ENCODE measurements at regions not wholly inside any gene's neighbourhood (a gene's known extent, or its start where the extent isn't known, plus 50 kb on each side); places are given as distances from the start of the nearest gene placed in this dataset.

GRCh38 chr17:17398188-17398942 is 78.4 kb upstream of the MED9 start:
- DNase-seq (ENCODE audit: low read depth, low spot score): no peak

GRCh38 chr17:17398943-17399926 is 77.6 kb upstream of the MED9 start:
- DNase-seq (ENCODE audit: low read depth, low spot score): no peak

- DNase-seq (ENCODE audit: low read depth, low spot score): no peak
These were observed 76.7 kb upstream of the MED9 start for GRCh38 chr17:17400070-17400469.

- no peak for DNase-seq (ENCODE audit: low read depth, low spot score)
These were observed 76.1 kb upstream of the MED9 start for GRCh38 chr17:17400566-17401184.

- DNase-seq (ENCODE audit: low read depth, low spot score): no peak
These were observed 75.5 kb upstream of the MED9 start for GRCh38 chr17:17401271-17401781.

- no peak for DNase-seq (ENCODE audit: low read depth, low spot score)
These were observed 74.2 kb upstream of the MED9 start for GRCh38 chr17:17402558-17402957.

GRCh38 chr17:17403065-17403464 is 73.7 kb upstream of the MED9 start:
- no peak for DNase-seq (ENCODE audit: low read depth, low spot score)

- DNase-seq (ENCODE audit: low read depth, low spot score): no peak
These were observed 72.8 kb upstream of the MED9 start for GRCh38 chr17:17403899-17404576.

GRCh38 chr17:17405673-17406072 is 71.1 kb upstream of the MED9 start:
- DNase-seq (ENCODE audit: low read depth, low spot score): no peak

- DNase-seq (ENCODE audit: low read depth, low spot score): no peak
These were observed 70.6 kb upstream of the MED9 start for GRCh38 chr17:17406225-17406624.

- no peak for DNase-seq (ENCODE audit: low read depth, low spot score)
These were observed 68.5 kb upstream of the MED9 start for GRCh38 chr17:17408236-17408794.

- no peak for DNase-seq (ENCODE audit: low read depth, low spot score)
These were observed 66.4 kb upstream of the MED9 start for GRCh38 chr17:17410357-17410756.

GRCh38 chr17:17411692-17412091 is 65.1 kb upstream of the MED9 start:
- no peak for DNase-seq (ENCODE audit: low read depth, low spot score)

- DNase-seq (ENCODE audit: low read depth, low spot score): no peak
These were observed 64.5 kb upstream of the MED9 start for GRCh38 chr17:17412326-17412725.

GRCh38 chr17:17413215-17413792 is 63.5 kb upstream of the MED9 start:
- DNase-seq (ENCODE audit: low read depth, low spot score): no peak

GRCh38 chr17:17413821-17414220 is 63.0 kb upstream of the MED9 start:
- no peak for DNase-seq (ENCODE audit: low read depth, low spot score)

GRCh38 chr17:17414341-17414805 is 62.4 kb upstream of the MED9 start:
- DNase-seq (ENCODE audit: low read depth, low spot score): no peak

GRCh38 chr17:17415006-17415405 is 61.8 kb upstream of the MED9 start:
- DNase-seq (ENCODE audit: low read depth, low spot score): no peak

GRCh38 chr17:17416007-17416399 is 60.8 kb upstream of the MED9 start:
- DNase-seq (ENCODE audit: low read depth, low spot score): peak; percentile 80
